ENCODE measurements at regions not wholly inside any gene's neighbourhood (a gene's known extent, or its start where the extent isn't known, plus 50 kb on each side); places are given as distances from the start of the nearest gene placed in this dataset.

DNA sequence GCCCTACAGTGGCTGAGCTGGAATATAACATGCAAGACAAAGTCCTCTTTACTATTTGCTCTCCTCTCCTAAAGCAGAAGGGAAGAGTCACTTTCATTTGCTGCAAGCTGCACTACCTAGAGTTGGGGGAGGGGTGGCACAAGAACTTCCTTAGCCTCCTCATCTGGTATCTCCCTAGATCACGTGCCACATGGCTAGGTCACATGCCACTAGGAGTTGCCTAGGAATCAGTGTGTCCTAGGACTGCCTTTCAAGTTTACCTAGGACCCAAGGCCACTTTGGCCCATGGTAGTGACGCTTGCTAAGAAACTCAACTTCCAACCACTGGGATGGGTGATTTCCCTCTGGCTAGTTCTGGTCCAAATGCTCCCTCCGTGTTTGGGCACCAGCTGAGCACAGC is 625.2 kb downstream of the DIAPH3 start:
- no peak for TF ChIP-seq POLR2AphosphoS5 (IDR thresholded peaks at IDR 0.05)
- no peak for TF ChIP-seq CTCF (IDR thresholded peaks at IDR 0.05)

Measured in gastroesophageal sphincter (tissue), 3 donors.